Stimulated activated CD4-positive, alpha-beta T cell treated with anti-CD3 and anti-CD28 coated beads, TNF-alpha, amount 100 ng/mL, for 1 hour (primary cell): ENCODE measurements at regions not wholly inside any gene's neighbourhood (a gene's known extent, or its start where the extent isn't known, plus 50 kb on each side); places are given as distances from the start of the nearest gene placed in this dataset.
"Not testable (repeated sequence)": the region's sequence is repeated elsewhere in the genome, so short reads cannot be mapped to it uniquely, and the experiment has no call there.

Experiments used
- DNase-seq, 3 donors: peaks; one replicate each; pipeline ENCODE4 v3.0.0-alpha.2; 2020; ENCODE audit warnings: low read depth in 3 of 3, low spot score in 1 of 3

DNA sequence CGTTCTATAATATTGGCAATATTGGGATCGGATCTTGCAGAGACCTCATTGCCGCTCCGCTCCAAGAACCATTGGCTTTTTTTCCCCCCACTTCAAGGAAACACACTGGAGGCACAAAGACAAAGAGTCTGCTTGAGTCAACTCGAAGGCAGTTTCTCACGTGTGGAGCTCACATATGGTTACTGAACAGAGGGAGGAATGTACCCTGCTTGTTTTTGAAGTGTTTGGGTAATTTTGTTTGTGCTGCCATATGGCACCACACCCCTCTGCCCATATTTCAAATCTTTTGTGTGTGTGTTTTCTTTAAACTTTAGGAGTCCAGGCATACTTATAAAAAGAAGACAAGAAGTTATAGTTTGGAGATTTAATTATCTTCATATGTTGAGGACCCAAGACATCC is 595.9 kb downstream of the DTWD2 start:
- no peak for DNase-seq

DNA sequence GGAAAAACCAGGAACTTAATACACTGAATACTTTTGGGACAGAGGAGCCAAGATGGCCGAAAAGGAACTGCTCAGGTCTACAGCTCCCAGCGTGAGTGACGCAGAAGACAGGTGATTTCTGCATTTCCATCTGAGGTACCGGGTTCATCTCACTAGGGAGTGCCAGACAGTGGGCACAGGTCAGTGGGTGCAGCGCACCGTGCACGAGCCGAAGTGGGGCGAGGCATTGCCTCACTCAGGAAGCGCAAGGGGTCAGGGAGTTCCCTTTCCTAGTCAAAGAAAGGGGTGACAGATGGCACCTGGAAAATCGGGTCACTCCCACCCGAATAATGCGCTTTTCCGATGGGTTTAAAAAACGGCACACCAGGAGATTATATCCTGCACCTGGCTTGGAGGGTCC is 605.4 kb downstream of the DTWD2 start:
- DNase-seq: not testable (repeated sequence)

DNA sequence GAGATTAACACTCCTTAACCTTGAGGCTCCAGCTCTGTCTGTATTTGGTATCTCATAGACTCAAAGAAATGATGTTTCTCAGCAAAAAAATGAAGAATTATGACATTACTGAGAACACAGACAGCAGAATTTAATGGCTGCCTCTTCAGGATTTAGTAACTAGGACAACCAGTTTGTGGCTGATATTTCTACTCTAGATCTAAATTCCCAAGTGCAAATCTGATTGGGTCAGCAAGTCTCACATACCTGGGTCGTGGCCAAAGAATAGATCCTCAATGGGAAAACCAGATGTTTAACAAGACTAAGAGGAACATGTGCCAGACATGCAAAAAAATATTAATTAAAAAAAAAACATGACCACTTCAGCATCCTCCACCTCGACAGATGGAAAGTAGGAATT is 608.9 kb downstream of the DTWD2 start:
- no peak for DNase-seq

DNA sequence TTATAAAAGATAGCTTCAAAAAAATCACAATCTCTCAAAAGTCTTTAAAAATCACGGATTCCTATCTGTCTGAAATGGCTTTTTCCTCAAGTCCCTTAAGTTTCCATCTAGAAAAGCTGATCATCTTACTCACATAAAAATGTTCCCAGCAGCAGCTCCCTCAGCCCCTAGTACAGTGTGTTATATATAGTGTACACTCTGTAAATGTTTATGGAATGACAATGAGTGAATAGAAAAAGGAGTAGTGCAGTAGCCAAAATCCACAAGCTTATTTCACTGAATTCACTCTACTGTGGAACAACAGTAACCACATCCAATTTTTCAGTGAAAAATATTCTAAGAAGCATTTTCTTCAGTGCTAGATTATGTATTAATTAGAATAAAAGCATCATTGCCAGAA is 609.4 kb downstream of the DTWD2 start:
- DNase-seq: no peak

DNA sequence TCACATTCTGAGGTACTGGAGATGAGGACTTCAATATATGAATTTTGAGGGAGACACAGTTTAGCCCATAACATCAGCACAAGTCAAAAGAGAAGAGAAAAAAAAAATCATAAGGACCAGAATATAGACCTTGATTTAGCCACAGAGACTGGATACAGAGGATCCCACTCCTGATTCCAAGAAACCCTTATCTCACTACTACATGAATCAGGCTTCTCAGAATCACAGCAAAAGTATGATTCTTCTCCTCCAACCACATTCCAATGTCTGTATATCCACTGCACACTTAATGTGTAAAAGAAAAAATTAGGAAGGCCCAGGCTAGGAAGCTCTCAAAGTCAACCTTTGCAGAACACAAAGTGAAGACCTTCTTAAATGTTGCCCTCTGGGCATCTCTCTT is 610.9 kb downstream of the DTWD2 start:
- no peak for DNase-seq

DNA sequence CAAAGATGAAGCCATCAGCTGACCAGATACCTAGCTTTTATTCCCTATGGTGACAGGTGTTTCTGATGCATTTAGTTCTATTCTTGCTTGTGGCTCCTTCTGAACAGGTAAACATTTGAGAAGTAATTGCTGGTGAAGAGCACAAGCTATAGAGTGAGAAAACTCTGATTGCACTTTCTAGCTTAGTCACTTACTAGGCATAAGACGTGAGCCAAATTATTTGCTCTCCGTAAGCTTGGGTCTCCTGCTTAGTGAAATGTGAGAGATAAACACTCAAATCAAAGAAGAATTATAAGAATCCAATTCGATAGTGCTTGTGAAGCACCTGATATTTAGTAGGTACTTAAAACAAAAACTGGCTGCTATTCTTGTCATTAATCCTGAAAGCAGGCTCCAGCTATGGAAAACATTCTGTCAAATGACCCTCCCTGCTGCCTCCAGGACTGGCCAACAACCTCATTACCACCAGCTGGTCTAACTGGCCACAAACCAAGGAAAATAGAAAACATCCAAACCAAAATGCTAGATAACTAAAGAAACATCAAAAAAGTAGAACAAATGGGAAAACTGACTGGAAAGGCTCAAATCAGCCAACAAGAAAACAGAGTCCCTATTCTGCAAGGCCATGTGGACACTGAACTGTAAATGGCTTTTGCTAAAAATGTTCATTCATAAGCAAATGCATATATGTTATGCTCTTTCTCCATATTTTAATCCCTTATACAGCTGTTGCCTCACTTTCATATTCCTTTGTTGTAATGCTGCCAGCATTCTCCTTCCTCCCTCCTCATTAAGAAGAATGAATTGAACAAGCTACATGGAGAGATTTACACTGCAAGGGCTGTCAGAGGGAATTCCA is 616.1 kb downstream of the DTWD2 start:
- DNase-seq: no peak

DNA sequence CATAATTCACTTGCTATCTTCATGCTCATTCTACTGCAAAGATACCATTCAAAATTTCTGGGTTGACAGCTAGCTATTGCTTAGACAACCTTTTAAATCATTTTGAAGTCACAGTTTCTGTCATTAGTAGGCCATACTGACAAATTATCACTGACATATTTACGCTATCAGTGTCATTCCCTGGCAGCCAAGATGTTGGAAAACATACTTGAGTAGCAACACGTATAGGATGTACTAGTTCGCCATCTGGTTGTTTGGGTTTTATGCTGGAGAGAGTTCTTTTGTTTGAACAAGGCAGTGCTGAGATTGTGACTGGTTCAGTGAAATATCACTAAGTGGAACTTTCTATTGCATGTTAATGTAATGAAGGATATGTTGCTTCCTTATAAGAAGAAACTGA is 621.9 kb downstream of the DTWD2 start:
- no peak for DNase-seq

DNA sequence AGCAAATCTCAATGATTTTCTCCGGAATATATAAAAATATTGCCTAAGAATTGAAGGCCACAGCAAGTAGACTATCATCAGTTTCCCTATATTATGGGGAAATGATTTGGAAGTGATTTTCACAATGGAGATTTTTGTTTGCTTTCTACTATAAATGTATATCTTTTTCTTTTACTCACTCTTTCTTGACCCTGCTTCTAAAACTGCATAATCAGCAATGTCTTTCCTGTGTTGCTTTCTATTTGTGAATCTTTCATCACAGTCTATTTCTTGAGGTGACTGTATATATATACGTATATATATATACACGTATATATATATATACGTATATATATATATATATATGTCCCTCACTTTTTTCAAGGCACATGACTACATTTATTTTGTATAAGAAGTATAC is 622.6 kb downstream of the DTWD2 start:
- DNase-seq: no peak

DNA sequence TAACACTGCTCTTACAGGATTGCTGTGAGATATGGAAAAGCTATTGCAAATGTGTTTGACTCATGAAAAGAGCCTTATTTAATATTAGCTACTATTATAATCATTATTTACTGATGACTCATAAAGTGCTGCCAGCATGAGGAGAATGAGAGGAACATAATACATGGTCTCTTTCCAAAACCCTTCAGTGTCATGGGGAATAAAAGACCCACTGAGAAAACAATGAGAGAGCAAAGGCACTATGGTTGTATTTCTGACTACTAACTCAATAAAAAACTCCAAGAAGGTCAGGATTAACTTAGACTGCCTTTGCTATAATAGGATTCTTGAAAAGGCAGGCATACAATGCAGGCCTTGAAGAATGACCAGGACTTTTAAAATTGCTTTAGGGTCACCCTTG is 633.5 kb downstream of the DTWD2 start:
- DNase-seq: no peak

DNA sequence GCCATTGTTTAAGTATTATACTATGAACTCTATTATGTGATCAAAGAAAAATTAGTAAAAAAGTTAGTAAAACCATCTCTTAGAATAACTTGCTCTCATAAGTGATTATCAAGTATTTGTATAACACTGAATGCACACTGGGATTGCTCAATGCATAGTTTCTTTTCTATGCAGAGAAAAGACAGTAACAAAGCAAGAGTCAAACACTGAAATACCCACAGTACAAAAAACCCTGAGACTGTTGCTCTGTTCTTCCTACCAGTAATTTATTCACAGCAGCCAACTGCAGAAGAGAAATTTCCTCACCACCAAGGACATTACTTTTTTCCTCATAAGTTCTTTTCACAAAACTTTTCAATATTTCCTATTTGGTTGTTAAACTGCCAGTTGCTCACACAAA is 634.4 kb downstream of the DTWD2 start:
- no peak for DNase-seq

DNA sequence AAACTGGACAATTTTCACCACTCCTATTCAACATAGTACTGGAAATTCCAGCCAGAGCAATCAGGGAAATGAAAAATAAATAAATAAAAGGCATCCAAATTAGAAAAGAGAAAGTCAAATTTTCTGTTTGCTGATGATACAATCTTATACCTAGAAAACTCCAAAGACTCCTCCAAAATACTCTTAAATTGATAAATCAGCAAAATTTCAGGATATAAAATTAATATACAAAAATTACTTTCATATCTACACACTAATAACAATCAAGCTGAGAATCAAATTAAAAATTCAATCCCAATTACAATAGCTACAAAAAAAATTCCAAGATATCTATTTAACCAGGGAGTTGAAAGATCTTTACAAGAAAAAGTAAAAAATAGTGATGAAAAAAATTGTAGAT is 651.9 kb downstream of the DTWD2 start:
- DNase-seq: no peak

DNA sequence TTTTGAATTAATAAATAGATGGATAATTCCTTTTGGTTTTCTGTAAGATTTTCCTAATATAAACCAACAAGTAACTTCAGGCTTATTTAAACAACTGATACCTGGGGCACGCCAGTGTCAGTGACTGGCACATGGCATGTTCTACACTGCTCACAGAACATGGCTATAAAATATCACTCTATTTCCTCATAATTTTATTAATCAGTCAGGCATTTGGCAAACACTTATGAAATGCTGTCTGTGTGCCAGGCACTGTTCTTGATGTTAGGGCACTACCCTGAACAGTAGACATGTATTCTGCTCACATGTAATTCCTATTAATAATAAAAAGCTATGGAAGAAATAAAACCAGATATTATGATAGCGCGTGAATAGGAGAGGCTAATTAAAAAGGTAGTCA is 661.0 kb downstream of the DTWD2 start:
- no peak for DNase-seq

DNA sequence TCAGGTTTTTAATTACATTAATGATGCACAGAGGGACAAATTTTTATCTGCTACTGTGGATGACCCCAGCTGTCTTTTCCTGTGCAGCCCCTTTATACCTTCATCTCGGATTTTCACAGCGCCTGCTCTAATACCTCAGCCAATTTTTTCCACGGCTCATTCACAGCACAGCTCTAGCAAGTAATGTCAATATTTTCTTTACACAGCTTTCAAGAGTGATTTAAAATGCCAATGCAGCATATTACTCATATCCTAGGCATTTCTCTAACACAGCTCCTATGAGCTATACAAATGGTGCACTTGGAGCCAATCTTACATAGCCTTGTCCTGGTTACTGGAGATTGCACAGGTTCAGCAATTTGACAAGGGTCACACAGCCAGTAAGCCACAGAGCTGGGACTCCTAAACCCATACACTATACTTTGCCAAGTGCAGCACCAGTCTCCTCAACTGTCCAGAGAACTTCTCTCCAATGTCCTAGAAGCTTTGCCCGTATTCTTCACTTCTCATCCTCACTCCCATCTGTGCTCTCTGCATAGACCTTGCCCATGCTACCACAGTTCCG is 661.8 kb downstream of the DTWD2 start:
- no peak for DNase-seq

DNA sequence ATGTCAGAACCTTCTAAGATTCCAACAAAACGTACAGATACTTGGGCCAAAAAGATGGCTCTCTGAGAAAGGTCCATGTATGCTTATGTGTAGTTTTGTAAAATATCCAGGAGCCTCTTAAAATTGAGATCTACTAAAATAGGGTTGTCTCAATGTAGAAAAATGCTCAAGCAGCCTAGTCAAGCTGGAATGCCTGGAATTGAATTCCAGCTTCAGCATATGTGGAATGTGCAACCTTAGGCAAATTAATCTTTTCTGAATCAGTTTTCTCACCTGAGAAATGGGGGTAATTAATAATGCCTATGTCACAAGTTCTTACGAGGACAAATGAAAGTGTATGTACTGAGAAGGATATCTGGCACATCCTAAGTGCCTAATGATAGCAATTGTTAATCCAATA is 662.4 kb downstream of the DTWD2 start:
- no peak for DNase-seq

DNA sequence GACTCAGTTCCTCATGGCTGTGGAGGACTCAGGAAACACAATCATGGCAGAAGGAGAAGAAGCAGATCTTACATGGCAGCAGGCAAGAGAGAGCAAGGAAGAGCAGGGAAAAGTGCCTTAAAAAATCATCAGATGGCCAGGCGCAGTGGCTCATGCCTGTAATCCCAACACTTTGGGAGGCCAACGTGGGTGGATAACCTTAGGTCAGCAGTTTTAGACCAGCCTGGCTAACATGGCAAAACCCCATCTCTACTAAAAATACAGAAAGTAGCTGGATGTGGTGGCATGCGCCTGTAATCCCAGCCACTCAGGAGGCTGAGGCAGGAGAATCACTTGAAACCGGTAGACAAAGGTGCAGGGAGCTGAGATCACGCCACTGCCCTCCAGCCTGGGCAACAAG is 664.6 kb downstream of the DTWD2 start:
- not testable (repeated sequence) for DNase-seq

DNA sequence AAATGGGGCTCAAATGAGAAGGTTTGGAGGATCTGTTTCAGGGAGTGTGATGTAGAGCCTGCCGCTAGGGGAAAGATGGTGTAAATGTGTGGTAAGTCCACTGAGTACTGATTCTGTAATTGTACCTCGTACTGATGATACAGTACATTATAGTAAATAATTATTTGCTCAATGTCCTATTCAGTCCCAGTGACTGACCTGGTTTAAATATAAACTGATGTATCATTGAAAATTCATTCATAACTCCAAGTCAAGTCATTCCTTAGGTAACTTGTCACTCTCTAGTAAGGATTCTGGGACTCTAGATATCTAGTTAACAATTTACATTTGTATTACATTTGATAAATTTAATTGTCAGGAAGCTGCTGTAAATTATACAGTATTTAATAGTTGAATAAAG is 667.3 kb downstream of the DTWD2 start:
- DNase-seq: no peak

DNA sequence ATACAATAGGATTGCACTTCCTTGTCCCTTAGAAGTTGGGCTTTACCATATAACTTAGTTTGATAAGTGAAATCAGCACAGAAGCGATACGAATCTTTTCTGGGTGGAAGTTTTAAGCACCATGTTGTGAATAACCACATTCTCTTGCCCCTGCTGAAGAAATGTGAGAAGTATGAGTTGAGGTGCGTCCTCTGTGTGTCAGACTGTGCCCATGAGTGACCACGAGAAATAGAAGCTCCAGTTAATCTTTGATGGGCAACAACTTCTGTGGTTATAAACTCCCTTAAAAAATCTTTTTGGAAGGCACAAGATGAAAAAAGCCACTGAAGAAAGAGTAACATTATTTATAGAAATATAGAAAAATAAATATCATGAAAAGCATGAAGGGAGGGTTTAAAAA is 668.2 kb downstream of the DTWD2 start:
- DNase-seq: no peak

DNA sequence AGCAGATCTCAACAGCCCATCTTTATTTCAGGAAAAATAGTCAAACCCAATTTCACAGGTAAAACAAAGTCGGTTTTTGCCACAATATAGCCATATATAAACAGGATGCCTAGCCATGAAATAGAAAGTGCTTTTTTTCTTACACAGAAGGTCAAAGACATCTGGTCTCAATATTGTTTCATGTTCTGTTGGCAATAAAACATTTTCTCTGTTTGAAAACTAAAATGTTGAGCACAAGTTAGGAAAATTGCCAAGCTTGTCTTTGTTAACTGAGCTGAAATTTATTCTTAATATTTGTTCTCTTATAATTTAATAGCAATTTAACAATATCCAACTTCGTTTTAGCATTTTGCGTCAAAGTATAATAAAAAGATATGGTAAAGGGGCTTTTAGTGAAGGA is 673.4 kb downstream of the DTWD2 start:
- no peak for DNase-seq

DNA sequence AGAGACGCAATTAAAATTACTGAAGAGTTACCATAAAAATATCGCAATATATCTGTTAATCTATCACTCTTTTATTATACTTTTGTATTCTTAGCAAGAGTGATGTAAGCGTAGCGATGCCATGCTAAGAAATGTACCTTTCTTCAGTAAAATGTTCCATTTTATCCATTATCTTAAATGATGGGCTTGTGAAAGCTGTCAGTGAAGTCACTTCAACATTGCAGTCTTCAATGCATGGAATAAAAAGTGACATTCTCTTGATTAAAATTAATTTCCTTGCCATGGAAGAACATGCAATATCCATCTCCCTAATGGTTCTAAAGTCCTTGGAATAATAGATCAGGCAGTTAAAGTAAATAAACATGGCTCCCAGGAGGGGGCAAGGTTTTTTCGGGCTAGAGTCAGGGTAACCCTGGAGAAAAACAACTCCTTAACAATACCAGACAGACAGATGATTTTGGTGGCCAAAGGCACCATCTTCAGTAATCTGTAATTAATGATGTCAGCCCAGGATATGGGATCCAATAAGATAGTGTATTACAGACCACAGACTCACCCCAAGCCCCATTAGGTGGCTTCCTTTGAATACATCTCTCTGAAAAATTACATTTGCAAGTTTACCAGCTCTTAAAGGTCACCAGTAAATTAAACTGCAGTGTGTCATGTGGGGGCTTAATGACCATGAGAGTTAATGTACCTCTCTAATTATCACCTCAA is 677.1 kb downstream of the DTWD2 start:
- DNase-seq: no peak

DNA sequence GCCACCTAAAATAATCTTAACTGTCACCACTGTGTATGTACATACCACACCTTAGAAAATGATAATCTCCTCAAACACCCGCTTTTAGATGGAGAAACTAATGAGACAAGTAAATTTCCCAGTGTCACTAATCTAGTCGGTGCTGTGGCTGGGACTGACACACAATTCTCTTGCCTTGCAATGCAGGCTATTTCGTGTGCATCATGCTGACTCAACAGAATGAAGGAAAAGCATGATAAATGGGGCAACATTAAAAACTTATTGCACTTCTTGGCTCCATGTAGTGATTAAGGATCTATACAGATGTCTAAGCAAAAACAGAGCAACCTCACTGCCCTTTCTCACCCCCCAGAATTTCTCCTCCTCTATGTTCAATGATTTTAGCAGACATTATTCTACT is 677.9 kb downstream of the DTWD2 start:
- DNase-seq: no peak

DNA sequence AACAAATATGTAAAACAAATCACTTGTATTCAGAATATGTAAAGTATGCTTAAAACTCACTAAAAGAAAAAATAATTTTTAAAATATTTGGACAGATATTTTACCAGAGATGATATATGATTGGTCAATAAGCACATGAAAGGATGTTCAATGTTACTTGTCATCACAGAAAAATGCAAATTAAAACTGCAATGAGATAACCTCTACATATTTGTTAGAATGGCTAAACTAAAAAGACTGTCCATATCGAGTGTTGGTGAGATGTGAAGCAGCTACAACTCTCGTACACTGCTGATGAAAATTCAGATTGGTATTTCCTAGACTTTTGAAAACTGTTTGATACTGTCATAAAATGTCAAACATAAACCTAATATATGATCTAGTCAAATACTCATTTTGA is 685.1 kb downstream of the DTWD2 start:
- DNase-seq: no peak

DNA sequence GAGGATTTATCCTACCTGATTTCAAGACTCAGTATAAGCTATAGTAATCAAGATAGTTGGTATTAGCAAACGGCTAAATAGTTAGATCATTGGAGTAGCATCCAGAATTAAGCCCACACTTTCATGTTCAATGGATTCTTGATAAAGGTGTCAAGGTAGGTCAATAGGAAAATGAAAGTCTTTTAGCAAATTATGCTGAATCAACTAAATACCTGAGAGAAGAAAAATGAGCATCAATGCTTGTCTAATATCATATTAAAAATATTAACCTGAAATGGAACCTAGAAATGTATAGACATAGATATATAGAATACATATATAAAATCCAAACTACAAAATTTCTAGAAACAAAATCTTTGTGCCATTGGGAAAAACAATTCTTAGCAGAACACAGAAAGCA is 685.6 kb downstream of the DTWD2 start:
- DNase-seq: no peak
